MM.1S (cell line): ENCODE measurements at regions not wholly inside any gene's neighbourhood (a gene's known extent, or its start where the extent isn't known, plus 50 kb on each side); places are given as distances from the start of the nearest gene placed in this dataset.

ENCODE experiments used
- CTCF ChIP-seq: fragments of 300-600 bp; sonication (generic); IDR thresholded peaks from 2 replicates; pipeline ENCODE4 v1.5.1; 2016; ENCODE audit warnings: antibody characterized with exemption, low read length, mixed read lengths
- EZH2 ChIP-seq: fragments of 300-600 bp; sonication (generic); optimal IDR thresholded peaks from 2 replicates; pipeline ENCODE3; 2017; ENCODE audit warnings: low read depth, mild to moderate bottlenecking, antibody characterized with exemption, low read length, mixed read lengths

GRCh38 chr2:176514276-176514675, 245.0 kb downstream of the MTX2 start:
- TF ChIP-seq EZH2, result no peak
- TF ChIP-seq CTCF, result no peak
